NCI-H146 treated with DMSO at 0.1 percent for 48 hours (cell line): ENCODE measurements at regions not wholly inside any gene's neighbourhood (a gene's known extent, or its start where the extent isn't known, plus 50 kb on each side); places are given as distances from the start of the nearest gene placed in this dataset.
A peak's percentile ranks its signal among the peaks of the same experiment; 100 is the strongest.

Experiments used
- DNase-seq: peaks from one replicate; lab custom pipeline; 2025; ENCODE audit not compliant: unreplicated experiment; lab: John Stamatoyannopoulos, UW

- DNase-seq: no peak
These were observed 61.4 kb upstream of the VLDLR start for GRCh38 chr9:2560180-2560579.

GRCh38 chr9:2565676-2566340 is 55.8 kb upstream of the VLDLR start:
- no peak for DNase-seq

GRCh38 chr9:2567922-2568321 is 53.7 kb upstream of the VLDLR start:
- no peak for DNase-seq

GRCh38 chr9:2568689-2569088 is 52.9 kb upstream of the VLDLR start:
- no peak for DNase-seq

GRCh38 chr9:2570615-2571479 is 50.7 kb upstream of the VLDLR start:
- DNase-seq: peak; percentile 93
